ENCODE measurements at regions not wholly inside any gene's neighbourhood (a gene's known extent, or its start where the extent isn't known, plus 50 kb on each side); places are given as distances from the start of the nearest gene placed in this dataset.

- H3K4me3 ChIP-seq = no peak overlapping the region
- no peaks in the 10 kb centered on the region for H3K9me3 ChIP-seq
- ATAC-seq (no peak), DNase-seq (no peak)
- no peaks in the 10 kb centered on the region for H3K4me1 ChIP-seq
- WGBS, 3 donors = 70 to 76% (median 74%) methylated on average over 3 of the region's 3 CpGs
- H3K27ac ChIP-seq = no peak overlapping the region
- H3K36me3 ChIP-seq (ENCODE audit: insufficient read depth in 1 of 2, low read depth in 1 of 2) = no peaks in the 10 kb centered on the region
- intact Hi-C loops (cut with DNase I) = no loop called here
- H3K27me3 ChIP-seq (ENCODE audit: insufficient read depth in 3 of 3, low read length in 2 of 3) = no peaks in the 10 kb centered on the region
- no peak for TF ChIP-seq CTCF (IDR thresholded peaks at IDR 0.05)
Measured at GRCh38 chr16:52643006-52643405, 96.1 kb upstream of the TOX3 start.

- WGBS, 3 donors = 74 to 83% (median 78%) methylated on average over 5 of the region's 5 CpGs
- intact Hi-C loops (cut with DNase I) = no loop called here
- H3K27me3 ChIP-seq (ENCODE audit: insufficient read depth in 3 of 3, low read length in 2 of 3) = no peaks in the 10 kb centered on the region
- no peaks in the 10 kb centered on the region for H3K36me3 ChIP-seq (ENCODE audit: insufficient read depth in 1 of 2, low read depth in 1 of 2)
- peaks cover 4% of the 10 kb centered on the region for H3K9me3 ChIP-seq
- ATAC-seq (no peak), DNase-seq (no peak)
- H3K4me1 ChIP-seq = no peaks in the 10 kb centered on the region
- no peak overlapping the region for H3K27ac ChIP-seq
- no peak overlapping the region for H3K4me3 ChIP-seq
- TF ChIP-seq CTCF (IDR thresholded peaks at IDR 0.05) = no peak
Measured at GRCh38 chr16:52634528-52634927, 87.6 kb upstream of the TOX3 start.

GRCh38 chr16:52634104-52634503 is 87.2 kb upstream of the TOX3 start:
- intact Hi-C loops (cut with DNase I) = no loop called here
- no peak for ATAC-seq
- Histone ChIP-seq H3K4me3 (no peak overlapping the region), H3K27ac (no peak overlapping the region), H3K27me3 (ENCODE audit: insufficient read depth in 3 of 3, low read length in 2 of 3) (no peaks in the 10 kb centered on the region), H3K36me3 (ENCODE audit: insufficient read depth in 1 of 2, low read depth in 1 of 2) (no peaks in the 10 kb centered on the region), H3K4me1 (no peaks in the 10 kb centered on the region), H3K9me3 (peaks cover 4% of the 10 kb centered on the region)
- WGBS, 3 donors = 31 to 47% (median 41%) methylated on average over 3 of the region's 3 CpGs
- DNase-seq = no peak
- no peak for TF ChIP-seq CTCF (IDR thresholded peaks at IDR 0.05)

- no peak overlapping the region for H3K4me3 ChIP-seq
- DNase-seq = no peak
- intact Hi-C loops (cut with DNase I) = no loop called here
- peaks cover 4% of the 10 kb centered on the region for H3K9me3 ChIP-seq
- ATAC-seq = no peak
- H3K36me3 ChIP-seq (ENCODE audit: insufficient read depth in 1 of 2, low read depth in 1 of 2) = no peaks in the 10 kb centered on the region
- 90 to 92% (median 90%) methylated on average over 6 of the region's 6 CpGs for WGBS, 3 donors
- H3K27ac ChIP-seq = no peak overlapping the region
- no peaks in the 10 kb centered on the region for H3K27me3 ChIP-seq (ENCODE audit: insufficient read depth in 3 of 3, low read length in 2 of 3)
- TF ChIP-seq CTCF (IDR thresholded peaks at IDR 0.05) = no peak
- H3K4me1 ChIP-seq = no peaks in the 10 kb centered on the region
Measured at GRCh38 chr16:52633230-52633629, 86.3 kb upstream of the TOX3 start.

- peaks cover 4% of the 10 kb centered on the region for H3K9me3 ChIP-seq
- 93% methylated on average over 2 of the region's 2 CpGs for WGBS, 3 donors
- H3K27ac ChIP-seq = no peak overlapping the region
- no peak overlapping the region for H3K4me3 ChIP-seq
- H3K27me3 ChIP-seq (ENCODE audit: insufficient read depth in 3 of 3, low read length in 2 of 3) = no peaks in the 10 kb centered on the region
- intact Hi-C loops (cut with DNase I) = no loop called here
- no peaks in the 10 kb centered on the region for H3K4me1 ChIP-seq
- ATAC-seq (no peak), DNase-seq (no peak)
- TF ChIP-seq CTCF (IDR thresholded peaks at IDR 0.05) = no peak
- H3K36me3 ChIP-seq (ENCODE audit: insufficient read depth in 1 of 2, low read depth in 1 of 2) = no peaks in the 10 kb centered on the region
Measured at GRCh38 chr16:52631711-52632110, 84.8 kb upstream of the TOX3 start.

Measured in psoas muscle (tissue), 7 donors.